OCI-LY7 (cell line): ENCODE measurements at regions not wholly inside any gene's neighbourhood (a gene's known extent, or its start where the extent isn't known, plus 50 kb on each side); places are given as distances from the start of the nearest gene placed in this dataset.

Experiments
- BruUV-seq: library from RNA; stranded (reverse); fragments of 400-500 nt; replicated peaks from 2 replicates; lab custom pipeline; 2021; lab: Mats Ljungman, UMichigan
- CTCF ChIA-PET: fragments of 300-600 bp; sonication (Branson Sonifier 250); formaldehyde crosslinking; loops from one replicate; lab custom pipeline; 2022; ENCODE audit warnings: antibody characterized with exemption; ENCODE audit not compliant: unreplicated experiment; lab: Charles Lee
- POLR2A ChIA-PET: fragments of 300-600 bp; sonication (Branson Sonifier 250); formaldehyde crosslinking; loops from one replicate; lab custom pipeline; 2022; ENCODE audit warnings: antibody characterized with exemption; lab: Charles Lee
- DNase-seq: peaks from one replicate; pipeline ENCODE4 v3.0.0-alpha.2; 2015; ENCODE audit warnings: low spot score
- H2AFZ ChIP-seq: fragments of 200-600 bp; sonication (generic), shearing (Covaris generic); 2 replicates; pipeline ENCODE4 v1.6.1; 2014; ENCODE audit warnings: mild to moderate bottlenecking, antibody characterized with exemption, low read length, moderate library complexity
- H3K27ac ChIP-seq: fragments of 200-600 bp; sonication (generic); 2 replicates; pipeline ENCODE4 v1.5.1; 2014; ENCODE audit warnings: mixed run types, low read depth, mild to moderate bottlenecking, moderate library complexity, low read length, inconsistent platforms; ENCODE audit not compliant: poor library complexity, severe bottlenecking
- H3K36me3 ChIP-seq: fragments of 200-600 bp; sonication (generic); 2 replicates; pipeline ENCODE4 v1.6.1; 2014; ENCODE audit warnings: mild to moderate bottlenecking, antibody characterized with exemption, low read length, moderate library complexity, mixed read lengths; ENCODE audit not compliant: insufficient read depth
- H3K4me1 ChIP-seq: fragments of 200-600 bp; sonication (generic); 2 replicates; pipeline ENCODE4 v1.5.1; 2014; ENCODE audit warnings: mild to moderate bottlenecking, low read length; ENCODE audit not compliant: insufficient read depth, poor library complexity, severe bottlenecking
- H3K4me2 ChIP-seq: fragments of 200-600 bp; sonication (generic); 2 replicates; pipeline ENCODE4 v1.6.1; 2014; ENCODE audit warnings: mild to moderate bottlenecking, low read length
- H3K4me3 ChIP-seq: fragments of 200-600 bp; sonication (generic); 2 replicates; pipeline ENCODE4 v1.5.1; 2014; ENCODE audit warnings: mild to moderate bottlenecking, low read depth, low read length; ENCODE audit not compliant: poor library complexity, severe bottlenecking
- H3K79me2 ChIP-seq: fragments of 200-600 bp; sonication (generic); 2 replicates; pipeline ENCODE4 v1.6.1; 2016; ENCODE audit warnings: low read depth, mild to moderate bottlenecking, low read length, moderate library complexity, mixed read lengths; ENCODE audit not compliant: insufficient read depth
- H3K9me2 ChIP-seq: fragments of 200-600 bp; sonication (generic); 2 replicates; pipeline ENCODE4 v1.6.1; 2016; ENCODE audit warnings: mild to moderate bottlenecking, low read length, mixed read lengths; ENCODE audit not compliant: insufficient read depth
- H3K9me3 ChIP-seq: fragments of 200-600 bp; sonication (generic); 2 replicates; pipeline ENCODE4 v1.6.1; 2014; ENCODE audit warnings: mild to moderate bottlenecking, mixed run types, low read length, mixed read lengths
- H4K20me1 ChIP-seq: fragments of 200-600 bp; sonication (generic); 2 replicates; pipeline ENCODE4 v1.6.1; 2014; ENCODE audit warnings: mild to moderate bottlenecking, antibody characterized with exemption, low read length, moderate library complexity, mixed read lengths; ENCODE audit not compliant: insufficient read depth
- CTCF ChIP-seq: fragments of 200-600 bp; sonication (generic); conservative IDR thresholded peaks from 2 replicates; pipeline ENCODE4 v1.5.1; 2014; ENCODE audit warnings: mild to moderate bottlenecking, antibody characterized with exemption, low read length, moderate library complexity, mixed read lengths
- EZH2phosphoT487 ChIP-seq: fragments of 200-600 bp; sonication (generic); IDR thresholded peaks from 2 replicates; pipeline ENCODE4 v1.6.1; 2018; ENCODE audit warnings: low read depth, borderline replicate concordance, mild to moderate bottlenecking, mixed run types, antibody characterized with exemption, low read length, moderate library complexity, mixed read lengths
- intact Hi-C: fragments of 100-400 bp; cut with micrococcal nuclease; formaldehyde crosslinking; loops from one replicate; pipeline ENCODE4 v1.10.0; 2022; ENCODE audit not compliant: unreplicated experiment

GRCh38 chr2:7672027-7672684, 754.9 kb downstream of the RNF144A start:
- ChIA-PET POLR2A (interaction anchor here (0.9 to 1.1 kb wide), 3 partner anchors 11 to 50 kb away, joined by 3 to 5 read pairs (median 3); no protein-coding TSS in a partner anchor), CTCF (interaction anchor here (1.0 to 1.6 kb wide), 2 partner anchors 47 to 104 kb away, joined by 6 to 11 read pairs; no protein-coding TSS in a partner anchor)
- H3K9me3 ChIP-seq, result peaks cover 9% of the 10 kb centered on the region; the same call in 1 of the 2 replicates
- peak; percentile 96 for TF ChIP-seq CTCF
- no peak for TF ChIP-seq EZH2phosphoT487
- no peaks in the 10 kb centered on the region for H3K9me2 ChIP-seq
- no peak overlapping the region for H2AFZ ChIP-seq
- H3K4me2 ChIP-seq, result no peak overlapping the region
- peak; percentile 52 for DNase-seq
- H3K4me3 ChIP-seq, result no peak overlapping the region
- no peak overlapping the region for H3K27ac ChIP-seq
- no peaks in the 10 kb centered on the region for H3K79me2 ChIP-seq
- no TSS peak for BruUV-seq
- no peaks in the 10 kb centered on the region for H4K20me1 ChIP-seq
- H3K4me1 ChIP-seq, result peaks cover 4% of the 10 kb centered on the region
- no peaks in the 10 kb centered on the region for H3K36me3 ChIP-seq
- intact Hi-C loops, result loop anchor here (1.0 to 2.0 kb wide), 2 partner anchors 105 to 245 kb away; no protein-coding TSS in a partner anchor

DNA sequence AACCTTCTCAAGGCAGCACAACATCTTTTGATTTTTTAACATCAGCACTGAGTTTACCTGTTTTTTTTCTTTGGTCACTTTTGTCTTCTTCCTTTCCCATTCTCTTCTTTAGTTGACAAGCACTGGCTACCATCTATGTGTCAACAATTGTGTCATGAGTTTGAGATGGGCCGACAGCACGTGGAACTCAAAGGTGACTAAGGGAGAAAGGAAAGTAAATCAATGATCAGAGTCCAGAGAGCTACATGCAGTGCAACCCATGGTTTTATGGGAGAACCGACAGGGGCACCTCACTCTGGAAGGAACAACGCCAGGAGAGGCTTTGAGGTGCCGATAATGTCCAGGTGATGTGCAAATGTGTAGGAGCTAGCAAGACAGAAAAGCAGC, 755.5 kb downstream of the RNF144A start:
- no peak overlapping the region for H3K27ac ChIP-seq

More for the DNA sequence above, 755.5 kb downstream of the RNF144A start:
- no peaks in the 10 kb centered on the region for H3K79me2 ChIP-seq
- no peak for DNase-seq
- TF ChIP-seq EZH2phosphoT487 (no peak), CTCF (no peak)
- no peaks in the 10 kb centered on the region for H3K9me2 ChIP-seq
- H2AFZ ChIP-seq, result no peak overlapping the region
- peaks cover 9% of the 10 kb centered on the region; the same call in 1 of the 2 replicates for H3K9me3 ChIP-seq
- intact Hi-C loops, result loop anchor here (1.0 to 2.0 kb wide), 2 partner anchors 105 to 246 kb away; no protein-coding TSS in a partner anchor
- no peaks in the 10 kb centered on the region for H3K4me1 ChIP-seq
- no peak overlapping the region for H3K4me2 ChIP-seq
- H3K36me3 ChIP-seq, result no peaks in the 10 kb centered on the region
- CTCF ChIA-PET, result no interaction called here
- POLR2A ChIA-PET, result interaction anchor here (0.7 kb wide), 1 partner anchor 247 kb away, joined by 4 read pairs; no protein-coding TSS in a partner anchor
- no peak overlapping the region for H3K4me3 ChIP-seq
- BruUV-seq, result no TSS peak
- no peaks in the 10 kb centered on the region for H4K20me1 ChIP-seq
